ENCODE measurements at regions not wholly inside any gene's neighbourhood (a gene's known extent, or its start where the extent isn't known, plus 50 kb on each side); places are given as distances from the start of the nearest gene placed in this dataset.

GRCh38 chr6:169140986-169141495, 112.6 kb downstream of the THBS2 start:
- DNase-seq (ENCODE audit: extremely low spot score), result no peak
- POLR2A ChIA-PET, result no interaction called here
- TF ChIP-seq ARNT (IDR thresholded peaks at IDR 0.05) (no peak), HDGF (IDR thresholded peaks at IDR 0.05; ENCODE audit: borderline replicate concordance) (no peak), SP1 (IDR thresholded peaks at IDR 0.05) (no peak), SUZ12 (IDR thresholded peaks at IDR 0.05) (no peak), BHLHE40 (IDR thresholded peaks at IDR 0.05; ENCODE audit: borderline replicate concordance) (no peak), LEF1 (IDR thresholded peaks at IDR 0.05; ENCODE audit: borderline replicate concordance) (no peak), TARDBP (IDR thresholded peaks at IDR 0.05) (no peak), FOXM1 (IDR thresholded peaks at IDR 0.05; ENCODE audit: borderline replicate concordance) (no peak), FOXK2 (IDR thresholded peaks at IDR 0.05) (no peak), L3MBTL2 (conservative IDR thresholded peaks at IDR 0.05) (no peak), FOXA1 (IDR thresholded peaks at IDR 0.05) (no peak), ZNF384 (IDR thresholded peaks at IDR 0.05) (no peak), NFRKB (IDR thresholded peaks at IDR 0.05) (no peak), ELF4 (IDR thresholded peaks at IDR 0.05) (no peak)
- TF ChIP-seq, protein P1, sequence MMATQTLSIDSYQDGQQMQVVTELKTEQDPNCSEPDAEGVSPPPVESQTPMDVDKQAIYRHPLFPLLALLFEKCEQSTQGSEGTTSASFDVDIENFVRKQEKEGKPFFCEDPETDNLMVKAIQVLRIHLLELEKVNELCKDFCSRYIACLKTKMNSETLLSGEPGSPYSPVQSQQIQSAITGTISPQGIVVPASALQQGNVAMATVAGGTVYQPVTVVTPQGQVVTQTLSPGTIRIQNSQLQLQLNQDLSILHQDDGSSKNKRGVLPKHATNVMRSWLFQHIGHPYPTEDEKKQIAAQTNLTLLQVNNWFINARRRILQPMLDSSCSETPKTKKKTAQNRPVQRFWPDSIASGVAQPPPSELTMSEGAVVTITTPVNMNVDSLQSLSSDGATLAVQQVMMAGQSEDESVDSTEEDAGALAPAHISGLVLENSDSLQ (IDR thresholded peaks at IDR 0.05), result no peak
- CTCF ChIA-PET, result interaction anchor here (1.1 kb wide), 1 partner anchor 35 kb away, joined by 3 read pairs; no protein-coding TSS in a partner anchor

- ChIA-PET POLR2A (no interaction called here), CTCF (no interaction called here)
- DNase-seq (ENCODE audit: extremely low spot score), result no peak
- TF ChIP-seq FOXA1 (IDR thresholded peaks at IDR 0.05) (no peak), FOXM1 (IDR thresholded peaks at IDR 0.05; ENCODE audit: borderline replicate concordance) (no peak), CTBP1 (IDR thresholded peaks at IDR 0.05; ENCODE audit: borderline replicate concordance) (no peak), LEF1 (IDR thresholded peaks at IDR 0.05; ENCODE audit: borderline replicate concordance) (no peak), SUZ12 (IDR thresholded peaks at IDR 0.05) (no peak), L3MBTL2 (conservative IDR thresholded peaks at IDR 0.05) (no peak), ELF4 (IDR thresholded peaks at IDR 0.05) (no peak), NFRKB (IDR thresholded peaks at IDR 0.05) (no peak), SP1 (IDR thresholded peaks at IDR 0.05) (no peak), ARNT (IDR thresholded peaks at IDR 0.05) (no peak), FOXK2 (IDR thresholded peaks at IDR 0.05) (no peak), ZNF384 (IDR thresholded peaks at IDR 0.05) (no peak), TARDBP (IDR thresholded peaks at IDR 0.05) (no peak), BHLHE40 (IDR thresholded peaks at IDR 0.05; ENCODE audit: borderline replicate concordance) (no peak), HDGF (IDR thresholded peaks at IDR 0.05; ENCODE audit: borderline replicate concordance) (no peak)
- TF ChIP-seq, protein P1 (IDR thresholded peaks at IDR 0.05), result no peak
Measured at GRCh38 chr6:169139179-169139971, 114.3 kb downstream of the THBS2 start.

GRCh38 chr6:169132352-169132940, 121.2 kb downstream of the THBS2 start:
- DNase-seq (ENCODE audit: extremely low spot score), result no peak
- POLR2A ChIA-PET, result no interaction called here
- no peak for TF ChIP-seq ELF4 (IDR thresholded peaks at IDR 0.05)
- no peak for TF ChIP-seq HDGF (IDR thresholded peaks at IDR 0.05; ENCODE audit: borderline replicate concordance)
- no peak for TF ChIP-seq LEF1 (IDR thresholded peaks at IDR 0.05; ENCODE audit: borderline replicate concordance)
- no peak for TF ChIP-seq ZNF384 (IDR thresholded peaks at IDR 0.05)
- CTCF ChIA-PET, result no interaction called here

- TF ChIP-seq FOXK2 (IDR thresholded peaks at IDR 0.05) (no peak), FOXA1 (IDR thresholded peaks at IDR 0.05) (no peak), TARDBP (IDR thresholded peaks at IDR 0.05) (no peak), ELF4 (IDR thresholded peaks at IDR 0.05) (no peak), HDGF (IDR thresholded peaks at IDR 0.05; ENCODE audit: borderline replicate concordance) (no peak), ZNF384 (IDR thresholded peaks at IDR 0.05) (no peak), SP1 (IDR thresholded peaks at IDR 0.05) (no peak), L3MBTL2 (conservative IDR thresholded peaks at IDR 0.05) (no peak), SUZ12 (IDR thresholded peaks at IDR 0.05) (no peak), FOXM1 (IDR thresholded peaks at IDR 0.05; ENCODE audit: borderline replicate concordance) (no peak), CTBP1 (IDR thresholded peaks at IDR 0.05; ENCODE audit: borderline replicate concordance) (no peak), ARNT (IDR thresholded peaks at IDR 0.05) (no peak), BHLHE40 (IDR thresholded peaks at IDR 0.05; ENCODE audit: borderline replicate concordance) (no peak), NFRKB (IDR thresholded peaks at IDR 0.05) (no peak), LEF1 (IDR thresholded peaks at IDR 0.05; ENCODE audit: borderline replicate concordance) (no peak)
- TF ChIP-seq, protein P1 (IDR thresholded peaks at IDR 0.05), result no peak
- CTCF ChIA-PET, result no interaction called here
- POLR2A ChIA-PET, result no interaction called here
- DNase-seq (ENCODE audit: extremely low spot score), result no peak
Measured at GRCh38 chr6:169131390-169131789, 122.3 kb downstream of the THBS2 start.

DNA sequence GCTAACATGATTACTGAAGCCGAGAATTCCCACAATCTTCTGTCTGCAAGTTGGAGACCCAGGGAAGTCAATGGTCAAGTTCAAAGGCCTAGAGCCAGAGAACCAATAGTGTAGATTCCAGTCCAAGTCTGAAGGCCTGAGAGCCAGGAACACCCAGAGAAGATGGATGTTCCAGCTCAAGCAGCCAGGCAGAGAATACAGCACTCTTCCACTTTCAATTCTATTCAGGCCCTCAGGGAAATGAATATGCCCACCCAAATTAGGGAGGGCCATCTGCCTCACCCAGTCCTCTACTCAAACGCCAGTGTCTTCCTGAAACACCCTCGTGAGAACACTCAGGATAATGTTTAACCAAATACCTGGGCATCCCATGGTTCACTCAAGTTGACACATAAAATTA, 123.5 kb downstream of the THBS2 start:
- no peak for DNase-seq (ENCODE audit: extremely low spot score)
- TF ChIP-seq FOXA1 (IDR thresholded peaks at IDR 0.05), result no peak
- no peak for TF ChIP-seq L3MBTL2 (conservative IDR thresholded peaks at IDR 0.05)
- no peak for TF ChIP-seq SUZ12 (IDR thresholded peaks at IDR 0.05)
- TF ChIP-seq ZNF384 (IDR thresholded peaks at IDR 0.05), result no peak
- TF ChIP-seq NFRKB (IDR thresholded peaks at IDR 0.05), result no peak
- TF ChIP-seq FOXK2 (IDR thresholded peaks at IDR 0.05), result no peak
- no peak for TF ChIP-seq TARDBP (IDR thresholded peaks at IDR 0.05)
- no peak for TF ChIP-seq CTBP1 (IDR thresholded peaks at IDR 0.05; ENCODE audit: borderline replicate concordance)
- no peak for TF ChIP-seq ARNT (IDR thresholded peaks at IDR 0.05)
- TF ChIP-seq BHLHE40 (IDR thresholded peaks at IDR 0.05; ENCODE audit: borderline replicate concordance), result no peak
- no peak for TF ChIP-seq HDGF (IDR thresholded peaks at IDR 0.05; ENCODE audit: borderline replicate concordance)
- no peak for TF ChIP-seq FOXM1 (IDR thresholded peaks at IDR 0.05; ENCODE audit: borderline replicate concordance)
- TF ChIP-seq ELF4 (IDR thresholded peaks at IDR 0.05), result no peak
- TF ChIP-seq LEF1 (IDR thresholded peaks at IDR 0.05; ENCODE audit: borderline replicate concordance), result no peak
- TF ChIP-seq SP1 (IDR thresholded peaks at IDR 0.05), result no peak
- TF ChIP-seq, protein P1 (IDR thresholded peaks at IDR 0.05), result no peak
- POLR2A ChIA-PET, result no interaction called here
- CTCF ChIA-PET, result no interaction called here
